Astrocyte of the hippocampus (primary cell): ENCODE measurements at regions not wholly inside any gene's neighbourhood (a gene's known extent, or its start where the extent isn't known, plus 50 kb on each side); places are given as distances from the start of the nearest gene placed in this dataset.

ENCODE experiments used
- DNase-seq: peaks from one replicate; pipeline ENCODE4 v3.0.0; 2011; ENCODE audit warnings: low read depth, low spot score

DNA sequence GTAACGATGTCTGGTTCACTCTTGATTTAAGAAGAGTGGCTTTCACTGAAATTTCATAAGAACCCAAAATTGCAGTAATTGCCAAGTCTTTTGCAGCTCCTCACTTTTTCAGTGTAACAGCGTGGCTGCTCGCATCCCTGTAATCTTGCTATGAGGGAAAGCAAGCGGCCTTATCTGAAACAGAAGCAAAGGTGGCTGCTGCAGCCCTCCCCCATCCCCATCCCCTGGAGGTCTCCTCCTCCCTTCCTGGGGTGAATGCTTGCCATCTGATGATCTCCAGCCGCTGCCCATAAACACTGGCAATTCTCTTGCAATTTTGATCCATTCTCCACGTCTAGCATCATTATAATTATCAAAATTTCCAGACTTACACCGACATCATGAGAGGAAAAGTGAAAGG lies 182.5 kb upstream of the ASIC2 start:
- no peak for DNase-seq

- DNase-seq, result no peak
These were observed 188.6 kb upstream of the ASIC2 start for GRCh38 chr17:33481652-33482051.

GRCh38 chr17:33482636-33483035 lies 189.5 kb upstream of the ASIC2 start:
- DNase-seq, result no peak

DNA sequence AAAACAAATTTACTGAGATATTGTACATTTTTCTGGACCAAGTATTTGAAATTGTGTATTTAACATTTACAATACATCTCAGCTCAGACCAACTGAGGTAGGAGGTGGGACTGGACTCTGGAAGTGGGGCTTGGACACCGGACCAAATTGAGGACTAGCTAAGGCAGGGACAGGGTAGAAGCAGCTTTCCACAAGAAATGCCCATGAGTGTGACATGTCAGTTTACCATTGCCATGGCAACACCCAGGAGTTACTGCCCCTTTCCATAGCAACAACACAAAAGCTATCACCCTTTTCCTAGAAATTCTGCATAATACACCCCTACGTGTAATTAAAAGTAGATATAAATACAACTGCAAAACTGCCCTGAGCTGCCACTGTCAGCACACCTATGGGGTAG lies 191.5 kb upstream of the ASIC2 start:
- DNase-seq, result no peak

- DNase-seq, result no peak
These were observed 193.2 kb upstream of the ASIC2 start for GRCh38 chr17:33486135-33486885.

- DNase-seq, result no peak
These were observed 194.2 kb upstream of the ASIC2 start for GRCh38 chr17:33487187-33487879.

GRCh38 chr17:33491871-33492481 lies 198.9 kb upstream of the ASIC2 start:
- no peak for DNase-seq

DNA sequence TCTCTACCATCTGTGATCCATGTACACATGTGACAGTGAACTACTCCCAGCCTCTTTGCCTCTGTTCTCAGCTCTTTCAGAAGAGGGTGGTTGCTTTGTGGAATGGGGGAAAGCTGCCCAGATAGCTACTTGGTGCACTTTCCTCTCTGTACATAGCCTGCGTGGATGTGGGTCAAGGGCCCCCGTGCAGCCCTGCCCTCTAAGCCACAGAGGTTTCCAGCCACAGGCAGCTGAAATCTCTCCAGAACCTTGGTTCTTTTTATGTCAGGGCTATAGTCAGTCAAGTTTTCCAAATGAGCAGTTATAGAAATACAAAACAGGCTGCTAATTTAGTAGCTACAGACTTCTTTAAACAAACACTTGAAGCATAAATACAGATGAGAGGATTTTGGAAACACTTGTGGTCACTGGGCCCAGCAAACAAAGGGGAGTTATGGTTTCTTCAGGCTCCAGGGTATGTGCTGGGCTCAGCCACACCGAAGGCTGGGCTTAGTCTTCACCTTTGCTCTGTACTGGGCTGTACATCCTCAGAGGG lies 199.7 kb upstream of the ASIC2 start:
- DNase-seq, result no peak

DNA sequence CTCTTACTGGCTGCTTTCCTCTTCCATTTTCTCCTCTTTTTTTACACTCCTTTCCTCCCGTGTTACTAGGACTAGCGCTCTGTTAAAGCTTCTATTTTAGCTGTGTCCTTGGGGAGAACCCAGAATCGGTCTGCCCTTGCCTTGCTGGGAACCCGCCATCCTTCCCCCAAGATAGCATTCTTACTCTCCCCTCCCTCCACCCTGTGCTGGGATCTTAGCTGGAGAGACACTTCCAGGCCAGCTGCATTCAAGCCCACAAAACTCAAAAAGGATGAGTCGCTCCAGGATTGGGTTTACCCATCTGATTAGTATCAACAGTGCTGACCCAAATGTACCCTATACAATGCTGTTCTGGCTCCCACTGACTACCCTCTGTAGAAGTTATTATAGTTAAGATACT lies 200.5 kb upstream of the ASIC2 start:
- no peak for DNase-seq

GRCh38 chr17:33494151-33494550 lies 201.1 kb upstream of the ASIC2 start:
- no peak for DNase-seq

GRCh38 chr17:33497623-33498022 lies 204.5 kb upstream of the ASIC2 start:
- no peak for DNase-seq

DNA sequence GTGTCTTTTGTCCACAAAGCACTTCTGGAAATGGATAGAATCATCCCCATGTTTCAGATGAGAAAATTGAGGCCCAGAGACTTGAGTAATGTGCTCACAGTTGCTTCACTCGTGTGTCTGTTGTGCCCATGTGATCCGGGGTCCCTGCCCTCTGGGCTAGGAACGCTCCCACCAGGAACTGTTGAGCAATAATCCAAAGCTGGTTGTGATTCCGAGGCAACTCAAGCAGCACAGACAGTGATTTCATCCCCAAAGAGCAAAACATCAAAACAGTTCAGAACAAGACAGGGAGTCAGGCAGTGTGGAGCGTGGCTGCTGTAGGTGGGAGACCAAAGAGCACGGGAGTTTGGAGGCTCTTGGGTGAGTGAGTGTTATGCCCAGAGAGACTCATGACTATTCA lies 205.0 kb upstream of the ASIC2 start:
- DNase-seq, result no peak

DNA sequence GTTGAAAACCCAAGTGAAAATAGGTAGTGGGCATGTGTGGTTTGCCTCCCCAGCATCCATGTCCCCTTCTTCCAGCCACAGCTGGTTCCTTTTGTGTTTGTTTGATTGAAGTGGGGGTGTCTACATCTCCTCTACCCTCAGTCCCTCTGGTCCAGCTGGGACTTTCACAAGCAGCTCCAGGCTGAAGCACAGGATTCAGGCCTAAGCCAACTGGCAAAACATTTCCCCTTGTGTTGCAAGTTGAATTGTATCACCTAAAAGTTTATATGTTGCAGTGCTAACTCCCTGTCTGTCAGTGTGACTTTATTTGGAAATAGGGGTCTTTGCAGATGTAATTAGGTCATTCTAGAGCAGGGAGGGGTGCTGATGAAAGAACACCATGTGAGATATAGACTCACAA lies 205.9 kb upstream of the ASIC2 start:
- no peak for DNase-seq

DNA sequence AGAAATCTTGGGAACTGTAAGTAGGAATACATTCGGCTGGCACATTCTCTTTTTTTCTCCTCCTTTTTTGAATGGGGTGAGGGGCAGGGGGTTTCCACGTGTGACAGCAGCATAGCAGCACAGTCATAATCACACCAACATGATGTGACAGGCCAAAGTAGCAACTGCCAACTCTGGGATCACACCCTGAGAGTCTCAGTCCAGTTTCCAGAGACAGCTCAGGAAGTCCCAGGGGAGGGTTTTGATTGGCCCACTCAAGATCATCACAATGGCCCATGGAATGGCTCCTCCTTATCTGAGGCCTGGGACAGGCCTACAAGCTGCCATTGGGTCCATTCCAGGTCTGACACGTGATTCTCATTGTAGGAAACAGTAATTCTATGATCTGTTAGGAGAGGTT lies 207.1 kb upstream of the ASIC2 start:
- no peak for DNase-seq

GRCh38 chr17:33501185-33501584 lies 208.1 kb upstream of the ASIC2 start:
- DNase-seq, result no peak

GRCh38 chr17:33504571-33504970 lies 211.5 kb upstream of the ASIC2 start:
- no peak for DNase-seq

DNA sequence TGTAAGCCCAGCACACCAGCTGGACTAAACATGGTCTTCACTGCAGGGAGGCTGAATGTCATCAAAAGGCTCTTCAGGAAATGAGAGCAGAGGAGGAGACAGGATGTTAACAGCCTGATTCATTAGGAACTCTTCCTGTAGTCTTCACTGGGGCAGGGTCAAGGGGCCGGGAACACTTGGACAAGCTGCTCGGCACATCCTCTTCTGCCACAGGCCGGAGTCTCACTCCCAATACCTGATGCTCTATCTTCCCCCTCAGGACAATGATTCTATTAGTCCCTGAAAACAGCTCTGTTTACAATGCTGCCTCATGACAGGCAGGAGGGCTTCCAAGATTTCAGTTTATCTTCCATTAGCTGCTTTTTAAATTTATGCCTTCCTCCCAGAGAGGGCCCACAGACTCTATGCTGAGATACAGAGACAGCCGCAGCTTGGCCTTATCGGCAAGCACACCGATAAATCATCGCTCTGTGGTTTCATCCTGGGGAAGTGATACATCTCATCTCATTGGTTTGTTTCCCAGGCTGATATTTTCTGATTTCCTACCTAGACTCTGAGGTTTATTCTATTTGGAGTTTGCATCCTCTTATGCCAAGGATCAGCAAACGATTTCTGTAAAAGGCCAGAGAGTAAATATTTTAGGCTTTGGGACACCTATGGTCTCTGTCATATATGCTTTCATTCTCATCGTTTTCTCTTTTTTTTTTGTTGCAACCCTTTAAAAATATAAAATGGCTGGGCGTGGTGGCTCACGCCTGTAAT lies 214.0 kb upstream of the ASIC2 start:
- DNase-seq, result no peak

GRCh38 chr17:33508215-33508614 lies 215.1 kb upstream of the ASIC2 start:
- DNase-seq, result no peak

- no peak for DNase-seq
These were observed 216.2 kb upstream of the ASIC2 start for GRCh38 chr17:33509331-33509730.

DNA sequence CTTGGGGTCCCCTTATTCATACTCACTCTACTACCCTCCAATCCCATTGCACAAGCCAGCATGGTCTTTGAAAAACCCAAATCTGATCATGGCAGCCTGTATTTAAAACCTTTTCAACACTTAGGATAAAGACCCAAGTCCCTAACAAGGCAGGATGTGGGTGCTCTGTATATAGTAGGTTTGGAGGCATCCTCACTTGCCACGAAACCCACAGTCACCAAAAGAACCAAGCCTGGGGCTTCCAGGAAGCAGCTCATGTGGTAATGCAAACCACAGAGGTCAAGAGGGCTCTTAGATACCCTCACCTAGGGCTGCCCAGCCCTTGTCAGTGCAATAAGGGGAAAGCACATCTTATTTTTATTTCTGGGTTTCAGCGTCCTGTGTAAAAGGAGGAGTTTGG lies 218.6 kb upstream of the ASIC2 start:
- no peak for DNase-seq

DNA sequence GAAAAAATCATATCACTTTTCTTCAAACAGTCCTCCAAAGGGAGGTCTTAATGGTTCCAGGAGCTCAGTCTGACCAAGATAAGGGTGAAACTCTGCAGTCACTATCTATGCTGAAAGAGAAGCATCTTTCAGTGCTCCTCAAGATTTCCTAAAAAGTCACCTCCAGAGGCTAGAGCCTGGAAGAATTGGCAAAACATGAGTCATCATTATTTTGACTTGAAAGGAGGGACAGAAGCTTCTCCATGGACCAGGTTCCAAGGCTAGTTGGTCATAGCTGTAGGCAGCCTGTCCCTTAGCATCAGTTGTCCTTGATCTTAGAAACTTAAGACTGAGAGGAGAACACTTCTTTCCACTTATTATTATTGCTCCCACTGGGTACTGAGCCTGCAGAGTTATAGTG lies 219.0 kb upstream of the ASIC2 start:
- no peak for DNase-seq

GRCh38 chr17:33513769-33514168 lies 220.7 kb upstream of the ASIC2 start:
- DNase-seq, result no peak
